CD4-positive, CD25-positive, alpha-beta regulatory T cell (primary cell): ENCODE measurements at regions not wholly inside any gene's neighbourhood (a gene's known extent, or its start where the extent isn't known, plus 50 kb on each side); places are given as distances from the start of the nearest gene placed in this dataset.

ENCODE experiments used
- ATAC-seq, 2 donors: fragments of 150-1000 bp; cut with Tn5 transposase; one replicate each; pipeline ENCODE4 v1.10.0; 2021; ENCODE audit warnings: low read depth in 2 of 2, moderate number of reproducible peaks in 2 of 2, moderate library complexity in 1 of 2
- DNase-seq, 3 donors: peaks; one replicate each; pipeline versions ENCODE4 v3.0.0 to v3.0.0-alpha.2; 2012 to 2022; ENCODE audit warnings: mixed read lengths in 1 of 3
- H3K27ac ChIP-seq: one replicate; pipeline ENCODE4 v1.7.0; 2013; ENCODE audit warnings: mild to moderate bottlenecking, low read length; ENCODE audit not compliant: insufficient read depth, poor library complexity, severe bottlenecking
- H3K27me3 ChIP-seq: one replicate; pipeline ENCODE4 v1.7.0; 2013; ENCODE audit warnings: low read length; ENCODE audit not compliant: control insufficient read depth, insufficient read depth
- H3K36me3 ChIP-seq: one replicate; pipeline ENCODE4 v1.7.0; 2013; ENCODE audit warnings: mild to moderate bottlenecking, low read length, moderate library complexity; ENCODE audit not compliant: control insufficient read depth, insufficient read depth
- H3K4me1 ChIP-seq: 2 replicates; pipeline ENCODE4 v1.7.0; 2013; ENCODE audit warnings: mild to moderate bottlenecking, low read length; ENCODE audit not compliant: insufficient read depth, control insufficient read depth, poor library complexity, severe bottlenecking
- H3K4me3 ChIP-seq: one replicate; pipeline ENCODE4 v1.7.0; 2013; ENCODE audit warnings: low read depth, mild to moderate bottlenecking, low read length, moderate library complexity
- H3K9me3 ChIP-seq, 2 experiments: 1 replicate in 1 of 2; 2 replicates in 1 of 2; pipeline ENCODE4 v1.7.0; 2013; ENCODE audit warnings: low read length in 2 of 2, mild to moderate bottlenecking in 1 of 2, moderate library complexity in 1 of 2; ENCODE audit not compliant: control insufficient read depth in 2 of 2
- H3K27ac Mint-ChIP-seq, 3 donors: one replicate each; pipeline ENCODE4 v1.8.0; 2020 to 2022; ENCODE audit warnings: mild to moderate bottlenecking in 3 of 3, mixed read lengths in 3 of 3, moderate library complexity in 2 of 3
- H3K27me3 Mint-ChIP-seq: one replicate; pipeline ENCODE4 v1.8.0; 2022; ENCODE audit warnings: mild to moderate bottlenecking, mixed read lengths
- H3K36me3 Mint-ChIP-seq: one replicate; pipeline ENCODE4 v1.8.0; 2020; ENCODE audit warnings: mixed read lengths
- H3K4me1 Mint-ChIP-seq, 4 donors: one replicate each; pipeline ENCODE4 v1.8.0; 2020 to 2022; ENCODE audit warnings: mixed read lengths in 4 of 4, mild to moderate bottlenecking in 1 of 4
- H3K4me3 Mint-ChIP-seq, 4 donors: one replicate each; pipeline ENCODE4 v1.8.0; 2020 to 2022; ENCODE audit warnings: mild to moderate bottlenecking in 4 of 4, mixed read lengths in 4 of 4, moderate library complexity in 3 of 4
- H3K9me3 Mint-ChIP-seq, 7 donors: one replicate each; pipeline ENCODE4 v1.8.0; 2020 to 2022; ENCODE audit warnings: mixed read lengths in 7 of 7, mild to moderate bottlenecking in 3 of 7, moderate library complexity in 2 of 7

DNA sequence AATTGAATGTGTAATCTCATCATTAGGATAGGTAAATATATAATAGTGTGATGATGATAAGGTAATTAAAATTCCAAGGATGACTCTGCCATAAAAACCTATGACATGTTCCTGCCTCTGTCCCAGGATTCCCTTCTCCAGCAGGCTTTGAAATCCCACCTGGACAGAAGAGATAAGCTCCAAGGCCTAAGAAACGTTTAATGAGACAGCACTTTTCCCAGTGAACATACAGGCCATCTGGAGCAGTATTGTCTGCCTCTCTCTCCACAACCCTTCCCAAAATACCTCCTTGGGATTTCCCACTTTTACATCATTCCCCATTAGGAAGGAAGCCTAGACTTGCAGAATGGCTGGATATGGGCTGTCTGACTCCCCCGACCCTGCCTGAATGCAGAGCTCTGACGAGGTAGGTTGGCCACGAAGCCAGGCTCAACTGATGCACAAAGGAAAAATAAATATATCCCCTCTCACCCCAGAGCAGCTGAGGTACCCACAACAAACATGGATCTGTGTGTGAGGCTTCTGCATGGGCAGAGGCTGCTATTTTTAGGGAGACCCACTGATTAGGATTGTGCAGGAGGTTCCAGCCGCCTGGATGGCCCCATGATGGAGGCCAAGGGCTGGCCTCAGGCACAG is 71.0 kb downstream of the TMPRSS5 start:
- no peaks in the 10 kb centered on the region for H3K36me3 Mint-ChIP-seq
- H3K27me3 ChIP-seq = no peaks in the 10 kb centered on the region
- ATAC-seq (no peak), DNase-seq (no peak)
- H3K36me3 ChIP-seq = no peaks in the 10 kb centered on the region
- H3K27ac ChIP-seq = no peak overlapping the region
- H3K27me3 Mint-ChIP-seq = peaks cover 17% of the 10 kb centered on the region
- H3K4me1 ChIP-seq = no peaks in the 10 kb centered on the region
- peaks cover 0 to 8% (median 2%) of the 10 kb centered on the region in 7 donors for H3K9me3 Mint-ChIP-seq
- no peak overlapping the region for H3K4me3 ChIP-seq
- H3K27ac Mint-ChIP-seq = no peak overlapping the region
- H3K9me3 ChIP-seq = no peaks in the 10 kb centered on the region
- H3K4me1 Mint-ChIP-seq = no peaks in the 10 kb centered on the region
- H3K4me3 Mint-ChIP-seq = no peak overlapping the region

DNA sequence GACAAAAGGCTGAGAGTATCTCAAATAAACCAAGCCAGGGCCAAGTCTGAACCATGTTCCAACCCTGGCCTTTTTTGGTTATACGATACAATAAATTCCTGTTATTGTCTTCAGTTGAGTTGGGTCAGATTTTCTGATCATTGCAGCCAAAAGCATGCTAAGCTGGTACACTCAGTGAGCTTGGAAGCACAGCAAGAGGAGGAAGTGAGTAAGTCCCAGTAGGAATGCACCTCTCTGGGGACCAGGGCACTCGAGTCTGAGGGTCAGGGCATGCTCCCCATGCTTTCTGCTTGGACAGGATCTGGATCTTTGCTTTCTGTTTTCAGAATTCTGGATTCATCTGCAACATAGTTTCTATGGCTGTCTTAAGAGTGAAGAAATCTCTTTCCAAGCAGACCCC is 73.1 kb downstream of the TMPRSS5 start:
- no peak for DNase-seq
- Mint-ChIP-seq H3K9me3 (peaks cover 0 to 5% (median 2%) of the 10 kb centered on the region in 7 donors), H3K4me3 (no peak overlapping the region), H3K27ac (no peak overlapping the region), H3K27me3 (peaks cover 20% of the 10 kb centered on the region), H3K4me1 (no peaks in the 10 kb centered on the region), H3K36me3 (no peaks in the 10 kb centered on the region)
- Histone ChIP-seq H3K4me3 (no peak overlapping the region), H3K36me3 (no peaks in the 10 kb centered on the region), H3K27ac (no peak overlapping the region), H3K9me3 (no peaks in the 10 kb centered on the region), H3K27me3 (no peaks in the 10 kb centered on the region), H3K4me1 (no peaks in the 10 kb centered on the region)
- ATAC-seq = no peak

DNA sequence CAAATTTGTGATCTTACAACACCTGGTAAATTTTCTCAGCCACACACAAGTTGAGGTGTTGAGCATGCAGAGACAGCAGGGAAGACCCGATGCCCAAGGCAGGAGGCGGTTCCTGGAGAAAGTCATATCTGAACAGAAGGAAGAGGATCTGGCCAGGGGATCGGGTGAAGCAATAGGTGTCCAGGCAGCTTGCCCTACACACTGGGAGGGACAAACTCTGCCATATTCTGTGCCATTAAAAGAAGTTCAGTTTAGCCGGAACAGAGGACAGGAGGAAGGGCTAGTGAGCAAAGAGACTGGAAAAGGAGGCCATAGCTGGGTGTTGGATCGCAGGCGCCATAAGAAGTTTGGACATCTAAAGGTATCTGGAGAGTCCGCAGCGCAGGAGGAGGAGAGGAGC is 76.5 kb downstream of the TMPRSS5 start:
- H3K4me1 ChIP-seq = no peaks in the 10 kb centered on the region
- H3K27me3 ChIP-seq = peaks cover 3% of the 10 kb centered on the region
- Mint-ChIP-seq H3K4me1 (no peaks in the 10 kb centered on the region), H3K9me3 (peaks cover 0 to 4% (median 1%) of the 10 kb centered on the region in 7 donors), H3K27ac (peak overlapping the region in 1 of 3 donors; percentile 60), H3K4me3 (no peak overlapping the region), H3K36me3 (no peaks in the 10 kb centered on the region), H3K27me3 (peaks cover 16% of the 10 kb centered on the region)
- no peak for ATAC-seq
- H3K9me3 ChIP-seq = no peaks in the 10 kb centered on the region
- H3K36me3 ChIP-seq = no peaks in the 10 kb centered on the region
- DNase-seq = no peak
- no peak overlapping the region for H3K27ac ChIP-seq
- H3K4me3 ChIP-seq = no peak overlapping the region

DNA sequence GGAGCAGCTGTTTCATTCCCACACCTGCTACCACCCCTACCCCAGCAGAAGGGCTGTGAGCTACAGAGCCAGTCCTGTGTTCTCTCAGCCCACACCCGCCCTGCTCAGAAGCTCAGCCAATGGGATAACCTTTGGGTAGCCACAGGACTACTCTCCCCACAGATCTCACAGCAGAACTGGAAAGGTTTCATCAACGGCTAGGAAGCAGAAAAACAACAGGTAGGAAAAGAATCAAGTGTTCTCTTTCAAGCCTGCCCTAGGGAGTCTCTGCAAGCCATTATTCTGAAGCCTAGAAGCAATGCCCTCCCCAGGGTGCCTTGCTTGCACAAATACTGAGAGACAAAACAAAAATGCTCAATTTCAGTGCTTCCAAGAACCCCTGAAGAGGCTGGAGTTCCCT is 77.2 kb downstream of the TMPRSS5 start:
- Mint-ChIP-seq H3K4me1 (no peaks in the 10 kb centered on the region), H3K4me3 (no peak overlapping the region), H3K27ac (no peak overlapping the region), H3K27me3 (peaks cover 16% of the 10 kb centered on the region), H3K9me3 (peaks cover 0 to 4% (median under 1%) of the 10 kb centered on the region in 7 donors), H3K36me3 (no peaks in the 10 kb centered on the region)
- H3K27ac ChIP-seq = no peak overlapping the region
- H3K27me3 ChIP-seq = peaks cover 3% of the 10 kb centered on the region
- H3K4me1 ChIP-seq = no peaks in the 10 kb centered on the region
- H3K9me3 ChIP-seq = no peaks in the 10 kb centered on the region
- ATAC-seq = no peak
- DNase-seq = no peak
- no peaks in the 10 kb centered on the region for H3K36me3 ChIP-seq
- no peak overlapping the region for H3K4me3 ChIP-seq

DNA sequence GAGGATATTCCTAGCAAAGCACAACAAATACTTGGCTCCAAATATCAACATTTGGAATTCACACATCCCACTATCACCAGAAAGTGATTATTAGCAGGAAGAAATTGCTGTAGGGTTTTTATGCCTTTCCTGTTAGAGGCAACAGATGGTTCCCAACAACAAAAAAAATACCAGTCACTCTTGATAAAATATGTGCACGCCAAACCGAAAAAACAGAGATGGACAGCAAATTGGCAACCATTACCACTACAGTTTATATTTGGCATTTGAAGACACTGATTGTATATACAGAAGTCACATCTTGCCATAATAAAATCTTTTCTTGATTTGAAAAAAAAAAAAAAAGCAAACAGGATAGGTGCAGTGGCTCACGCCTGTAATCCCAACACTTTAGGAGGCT is 78.2 kb downstream of the TMPRSS5 start:
- Mint-ChIP-seq H3K4me1 (no peaks in the 10 kb centered on the region), H3K9me3 (peaks cover 0 to 4% (median 0%) of the 10 kb centered on the region in 7 donors), H3K27me3 (peaks cover 16% of the 10 kb centered on the region), H3K4me3 (no peak overlapping the region), H3K36me3 (no peaks in the 10 kb centered on the region), H3K27ac (no peak overlapping the region)
- no peaks in the 10 kb centered on the region for H3K4me1 ChIP-seq
- H3K9me3 ChIP-seq = no peaks in the 10 kb centered on the region
- no peak overlapping the region for H3K4me3 ChIP-seq
- DNase-seq = no peak
- H3K27me3 ChIP-seq = peaks cover 3% of the 10 kb centered on the region
- H3K36me3 ChIP-seq = no peaks in the 10 kb centered on the region
- H3K27ac ChIP-seq = no peak overlapping the region
- ATAC-seq = no peak

DNA sequence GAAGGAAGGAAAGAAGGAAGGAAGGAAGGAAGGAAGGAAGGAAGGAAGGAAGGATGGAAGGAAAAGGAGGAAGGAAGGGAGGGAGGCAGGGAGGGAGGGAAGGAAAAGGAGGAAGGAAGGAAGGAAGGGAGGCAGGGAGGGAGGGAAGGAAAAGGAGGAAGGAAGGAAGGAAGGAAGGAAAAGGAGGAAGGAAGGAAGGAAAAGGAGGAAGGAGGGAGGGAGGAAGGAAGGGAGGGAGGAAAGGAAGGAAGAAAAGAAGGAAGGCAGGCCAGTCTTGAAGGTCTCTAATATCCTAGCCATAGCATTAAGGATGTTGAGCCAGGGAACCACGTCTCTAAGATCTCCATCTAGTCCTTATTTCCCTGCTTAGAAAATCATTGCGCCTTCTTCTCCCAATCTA is 78.8 kb downstream of the TMPRSS5 start:
- Histone ChIP-seq H3K4me1 (no peaks in the 10 kb centered on the region), H3K4me3 (no peak overlapping the region), H3K9me3 (no peaks in the 10 kb centered on the region), H3K27ac (no peak overlapping the region), H3K27me3 (peaks cover 3% of the 10 kb centered on the region), H3K36me3 (no peaks in the 10 kb centered on the region)
- Mint-ChIP-seq H3K27me3 (peaks cover 13% of the 10 kb centered on the region), H3K27ac (no peak overlapping the region), H3K9me3 (peaks cover 0 to 6% (median 1%) of the 10 kb centered on the region in 7 donors), H3K4me1 (no peaks in the 10 kb centered on the region), H3K36me3 (no peaks in the 10 kb centered on the region), H3K4me3 (no peak overlapping the region)
- DNase-seq (no peak), ATAC-seq (no peak)

DNA sequence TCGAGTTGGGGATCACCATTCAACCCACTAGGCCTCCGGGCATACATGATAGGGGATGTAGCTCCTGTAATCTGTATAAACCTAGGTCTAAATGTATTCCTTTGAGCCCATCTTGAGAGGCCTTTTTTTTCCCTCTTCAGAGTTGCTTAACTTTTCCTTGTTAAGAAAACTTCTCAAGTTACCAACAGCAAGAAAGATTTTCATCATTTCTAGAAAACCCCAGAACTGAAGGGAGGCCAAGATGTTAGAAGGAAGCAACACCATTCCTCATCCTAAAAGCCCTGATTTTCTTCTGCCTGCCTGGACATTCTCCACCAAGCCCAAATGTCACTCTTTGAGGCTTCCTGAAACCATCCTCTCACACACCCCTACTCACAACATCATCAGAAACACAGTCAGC is 79.4 kb downstream of the TMPRSS5 start:
- no peak overlapping the region for H3K4me3 ChIP-seq
- no peaks in the 10 kb centered on the region for H3K4me1 ChIP-seq
- Mint-ChIP-seq H3K4me1 (no peaks in the 10 kb centered on the region), H3K27ac (no peak overlapping the region), H3K4me3 (no peak overlapping the region), H3K27me3 (peaks cover 12% of the 10 kb centered on the region), H3K9me3 (peaks cover 0 to 7% (median 1%) of the 10 kb centered on the region in 7 donors), H3K36me3 (no peaks in the 10 kb centered on the region)
- H3K27me3 ChIP-seq = peaks cover 3% of the 10 kb centered on the region
- no peaks in the 10 kb centered on the region for H3K9me3 ChIP-seq
- no peak for ATAC-seq
- H3K27ac ChIP-seq = no peak overlapping the region
- no peak for DNase-seq
- H3K36me3 ChIP-seq = no peaks in the 10 kb centered on the region

DNA sequence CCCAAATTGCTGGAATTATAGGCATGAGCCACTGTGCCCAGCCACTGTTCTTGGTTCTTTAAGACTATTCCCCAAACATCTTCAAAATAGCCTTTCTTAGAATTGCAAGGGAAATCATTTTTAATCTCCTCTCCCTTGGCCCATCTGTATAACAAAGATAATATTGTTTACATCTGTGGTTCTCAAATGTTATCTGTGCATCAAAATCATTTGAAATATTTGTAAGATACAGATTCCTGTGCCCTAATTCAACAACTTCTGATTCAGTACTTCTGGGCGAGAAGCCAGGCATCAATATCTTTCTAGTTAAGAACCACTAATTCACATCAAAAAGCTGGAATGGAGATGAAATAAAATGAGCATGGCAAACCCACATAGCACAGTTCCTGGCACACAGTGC is 83.0 kb downstream of the TMPRSS5 start:
- ATAC-seq (no peak), DNase-seq (no peak)
- Mint-ChIP-seq H3K27ac (no peak overlapping the region), H3K36me3 (no peaks in the 10 kb centered on the region), H3K9me3 (peaks cover 0 to 11% (median 6%) of the 10 kb centered on the region in 7 donors), H3K4me1 (no peaks in the 10 kb centered on the region), H3K4me3 (no peak overlapping the region), H3K27me3 (no peaks in the 10 kb centered on the region)
- Histone ChIP-seq H3K4me3 (no peak overlapping the region), H3K36me3 (no peaks in the 10 kb centered on the region), H3K27me3 (peaks cover 3% of the 10 kb centered on the region), H3K9me3 (no peaks in the 10 kb centered on the region), H3K27ac (no peak overlapping the region), H3K4me1 (no peaks in the 10 kb centered on the region)
